Epidermal melanocyte (primary cell): ENCODE measurements at regions not wholly inside any gene's neighbourhood (a gene's known extent, or its start where the extent isn't known, plus 50 kb on each side); places are given as distances from the start of the nearest gene placed in this dataset.

Experiments used
- DNase-seq: peaks from one replicate; pipeline ENCODE4 v3.0.0; 2011; ENCODE audit warnings: low spot score; ENCODE audit not compliant: insufficient read length

- no peak for DNase-seq
Measured at GRCh38 chr1:109826930-109827349, 63.2 kb upstream of the EPS8L3 start.

- DNase-seq, result no peak
Measured at GRCh38 chr1:109826446-109826845, 62.7 kb upstream of the EPS8L3 start.

GRCh38 chr1:109824349-109825115 is 60.8 kb upstream of the EPS8L3 start:
- no peak for DNase-seq

- DNase-seq, result no peak
Measured at GRCh38 chr1:109823543-109824348, 60.0 kb upstream of the EPS8L3 start.

- DNase-seq, result no peak
Measured at GRCh38 chr1:109822749-109823542, 59.2 kb upstream of the EPS8L3 start.

- no peak for DNase-seq
Measured at GRCh38 chr1:109821831-109822745, 58.4 kb upstream of the EPS8L3 start.

GRCh38 chr1:109821221-109821669 is 57.5 kb upstream of the EPS8L3 start:
- DNase-seq, result peak; percentile 84

- DNase-seq, result no peak
Measured at GRCh38 chr1:109819906-109820305, 56.2 kb upstream of the EPS8L3 start.

GRCh38 chr1:109818988-109819764 is 55.5 kb upstream of the EPS8L3 start:
- no peak for DNase-seq

- no peak for DNase-seq
Measured at GRCh38 chr1:109818271-109818987, 54.7 kb upstream of the EPS8L3 start.

- no peak for DNase-seq
Measured at GRCh38 chr1:109817881-109818270, 54.2 kb upstream of the EPS8L3 start.

- no peak for DNase-seq
Measured at GRCh38 chr1:109816975-109817535, 53.3 kb upstream of the EPS8L3 start.

GRCh38 chr1:109816175-109816811 is 52.6 kb upstream of the EPS8L3 start:
- DNase-seq, result no peak

- no peak for DNase-seq
Measured at GRCh38 chr1:109815809-109816174, 52.1 kb upstream of the EPS8L3 start.

- DNase-seq, result no peak
Measured at GRCh38 chr1:109814993-109815786, 51.5 kb upstream of the EPS8L3 start.

GRCh38 chr1:109814223-109814622 is 50.5 kb upstream of the EPS8L3 start:
- DNase-seq, result no peak
